ENCODE measurements at regions not wholly inside any gene's neighbourhood (a gene's known extent, or its start where the extent isn't known, plus 50 kb on each side); places are given as distances from the start of the nearest gene placed in this dataset.

DNA sequence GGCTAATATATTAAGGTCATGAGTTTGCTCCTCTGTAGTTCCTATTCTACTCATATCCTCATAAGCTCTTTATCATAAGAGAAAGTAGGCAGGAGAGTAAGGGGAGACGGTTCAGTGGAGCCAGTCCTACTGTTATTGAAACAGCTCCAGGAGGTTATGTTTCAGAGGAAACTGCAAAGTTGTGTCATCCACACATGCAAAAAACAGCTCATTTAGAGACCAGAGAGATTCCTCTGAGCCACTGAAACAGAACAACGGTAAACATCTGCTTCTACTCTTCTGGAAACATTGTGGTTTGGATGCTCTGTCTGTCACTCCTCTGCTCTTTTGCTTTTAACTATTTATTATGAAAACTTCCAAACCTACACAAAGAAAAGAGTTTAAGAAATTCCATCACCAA, 66.3 kb upstream of the PPP2R5A start:
- no peaks in the 10 kb centered on the region for H3K4me1 ChIP-seq (ENCODE audit: control insufficient read depth, insufficient read depth, low read length)
- peak in 1 of 6 donors; percentile 19 for DNase-seq (ENCODE audit: low read depth in 4 of 6, low spot score in 6 of 6)
- H3K4me3 ChIP-seq (ENCODE audit: low read depth, low read length) = no peak overlapping the region
- H3K36me3 ChIP-seq (ENCODE audit: control insufficient read depth, insufficient read depth, low read length) = no peaks in the 10 kb centered on the region
- no peaks in the 10 kb centered on the region for H3K27me3 ChIP-seq (ENCODE audit: control insufficient read depth, insufficient read depth, low read length)
- H3K9me3 ChIP-seq (ENCODE audit: control insufficient read depth, insufficient read depth, low read length) = no peaks in the 10 kb centered on the region
- 75% methylated on average over 1 of the region's 2 CpGs for whole genome bisulfite sequencing (ENCODE audit: insufficient coverage)
- no peak overlapping the region for H3K27ac ChIP-seq (ENCODE audit: low read depth, low read length)

GRCh38 chr1:212219679-212220463, 65.3 kb upstream of the PPP2R5A start:
- 90% methylated on average over 4 of the region's 8 CpGs for WGBS (ENCODE audit: insufficient coverage)
- no peaks in the 10 kb centered on the region for H3K4me1 ChIP-seq (ENCODE audit: control insufficient read depth, insufficient read depth, low read length)
- DNase-seq (ENCODE audit: low read depth in 4 of 6, low spot score in 6 of 6) = no peak
- no peak overlapping the region for H3K27ac ChIP-seq (ENCODE audit: low read depth, low read length)
- H3K36me3 ChIP-seq (ENCODE audit: control insufficient read depth, insufficient read depth, low read length) = no peaks in the 10 kb centered on the region
- no peaks in the 10 kb centered on the region for H3K9me3 ChIP-seq (ENCODE audit: control insufficient read depth, insufficient read depth, low read length)
- H3K27me3 ChIP-seq (ENCODE audit: control insufficient read depth, insufficient read depth, low read length) = no peaks in the 10 kb centered on the region
- H3K4me3 ChIP-seq (ENCODE audit: low read depth, low read length) = no peak overlapping the region

DNA sequence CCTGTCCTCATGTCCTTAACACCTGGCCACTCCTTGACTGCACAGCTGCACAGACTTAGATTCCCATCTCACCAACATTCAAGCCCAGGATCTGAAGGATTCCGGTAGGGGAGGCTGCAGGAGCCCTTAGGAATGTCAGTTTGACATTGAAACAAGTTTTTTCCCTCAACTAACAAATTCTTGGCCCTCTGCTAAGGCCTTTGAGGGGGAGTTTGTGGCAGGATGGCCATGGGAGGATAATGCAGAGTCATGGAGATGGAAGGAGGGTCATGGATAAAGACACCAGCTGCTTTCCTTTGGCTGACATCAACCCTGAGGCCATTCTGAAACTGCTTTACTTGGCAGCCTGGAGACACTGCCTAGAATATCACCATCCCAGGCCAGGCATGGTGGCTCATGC, 63.4 kb upstream of the PPP2R5A start:
- no peaks in the 10 kb centered on the region for H3K9me3 ChIP-seq (ENCODE audit: control insufficient read depth, insufficient read depth, low read length)
- no peak overlapping the region for H3K27ac ChIP-seq (ENCODE audit: low read depth, low read length)
- no peaks in the 10 kb centered on the region for H3K27me3 ChIP-seq (ENCODE audit: control insufficient read depth, insufficient read depth, low read length)
- no peak for DNase-seq (ENCODE audit: low read depth in 4 of 6, low spot score in 6 of 6)
- peaks cover 4% of the 10 kb centered on the region for H3K4me1 ChIP-seq (ENCODE audit: control insufficient read depth, insufficient read depth, low read length)
- H3K36me3 ChIP-seq (ENCODE audit: control insufficient read depth, insufficient read depth, low read length) = no peaks in the 10 kb centered on the region
- no CpG with 5 or more reads among the region's 1 CpG for WGBS (ENCODE audit: insufficient coverage)
- no peak overlapping the region for H3K4me3 ChIP-seq (ENCODE audit: low read depth, low read length)

DNA sequence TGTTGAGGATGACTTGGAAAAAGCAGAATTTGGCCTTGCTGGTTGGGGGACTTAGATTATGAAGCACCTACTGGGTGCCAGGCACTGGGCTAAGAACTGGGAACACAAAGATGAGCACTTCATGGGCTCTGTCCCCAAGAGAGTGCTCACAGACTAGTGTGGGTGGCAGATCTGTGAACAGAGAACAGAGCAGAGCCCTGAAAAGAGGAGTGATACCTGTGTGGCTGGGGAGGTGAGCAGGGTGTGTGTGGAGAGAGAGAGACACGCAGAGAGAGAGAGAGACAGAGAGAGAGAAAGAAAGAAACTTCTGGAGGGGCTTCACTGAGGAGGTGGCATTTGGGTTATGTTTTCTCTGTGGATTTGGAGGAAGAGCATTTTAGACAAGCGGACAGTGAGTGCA, 61.1 kb upstream of the PPP2R5A start:
- Histone ChIP-seq H3K4me3 (ENCODE audit: low read depth, low read length) (no peak overlapping the region), H3K27me3 (ENCODE audit: control insufficient read depth, insufficient read depth, low read length) (no peaks in the 10 kb centered on the region), H3K4me1 (ENCODE audit: control insufficient read depth, insufficient read depth, low read length) (peaks cover 4% of the 10 kb centered on the region), H3K36me3 (ENCODE audit: control insufficient read depth, insufficient read depth, low read length) (no peaks in the 10 kb centered on the region), H3K9me3 (ENCODE audit: control insufficient read depth, insufficient read depth, low read length) (no peaks in the 10 kb centered on the region), H3K27ac (ENCODE audit: low read depth, low read length) (no peak overlapping the region)
- DNase-seq (ENCODE audit: low read depth in 4 of 6, low spot score in 6 of 6) = no peak
- 95% methylated on average over 2 of the region's 2 CpGs for WGBS (ENCODE audit: insufficient coverage)

GRCh38 chr1:212225416-212225815, 59.8 kb upstream of the PPP2R5A start:
- Histone ChIP-seq H3K27me3 (ENCODE audit: control insufficient read depth, insufficient read depth, low read length) (no peaks in the 10 kb centered on the region), H3K4me3 (ENCODE audit: low read depth, low read length) (no peak overlapping the region), H3K36me3 (ENCODE audit: control insufficient read depth, insufficient read depth, low read length) (no peaks in the 10 kb centered on the region), H3K4me1 (ENCODE audit: control insufficient read depth, insufficient read depth, low read length) (peaks cover 4% of the 10 kb centered on the region), H3K27ac (ENCODE audit: low read depth, low read length) (no peak overlapping the region), H3K9me3 (ENCODE audit: control insufficient read depth, insufficient read depth, low read length) (no peaks in the 10 kb centered on the region)
- DNase-seq (ENCODE audit: low read depth in 4 of 6, low spot score in 6 of 6) = no peak
- 33% methylated on average over 1 of the region's 6 CpGs for WGBS (ENCODE audit: insufficient coverage)

DNA sequence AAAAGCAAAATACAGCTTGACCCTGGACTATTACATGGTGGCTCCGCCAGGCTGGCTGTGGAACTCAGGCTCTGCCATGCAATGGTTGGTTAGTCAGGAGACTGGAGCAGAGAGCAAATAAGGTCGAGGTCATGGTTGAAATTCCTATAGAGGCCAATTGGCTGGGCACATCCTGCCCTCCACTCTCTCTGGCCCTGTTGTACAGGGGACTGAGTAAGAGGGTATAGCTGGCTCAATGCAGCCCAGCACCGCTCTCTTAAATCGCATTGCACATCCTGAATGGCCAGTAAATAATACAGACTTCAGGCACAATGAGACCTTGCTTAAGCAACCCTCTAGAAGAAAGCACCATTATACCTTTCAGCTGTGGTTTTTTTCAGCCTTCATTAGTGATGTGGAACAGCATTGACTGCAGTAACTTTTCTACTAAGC, 59.3 kb upstream of the PPP2R5A start:
- Histone ChIP-seq H3K4me1 (ENCODE audit: control insufficient read depth, insufficient read depth, low read length) (peaks cover 4% of the 10 kb centered on the region), H3K4me3 (ENCODE audit: low read depth, low read length) (no peak overlapping the region), H3K27me3 (ENCODE audit: control insufficient read depth, insufficient read depth, low read length) (no peaks in the 10 kb centered on the region), H3K27ac (ENCODE audit: low read depth, low read length) (no peak overlapping the region), H3K9me3 (ENCODE audit: control insufficient read depth, insufficient read depth, low read length) (no peaks in the 10 kb centered on the region), H3K36me3 (ENCODE audit: control insufficient read depth, insufficient read depth, low read length) (no peaks in the 10 kb centered on the region)
- peak in 1 of 6 donors; percentile 12 for DNase-seq (ENCODE audit: low read depth in 4 of 6, low spot score in 6 of 6)
- WGBS (ENCODE audit: insufficient coverage) = 58% methylated on average over 4 of the region's 4 CpGs

GRCh38 chr1:212226467-212226866, 58.7 kb upstream of the PPP2R5A start:
- DNase-seq (ENCODE audit: low read depth in 4 of 6, low spot score in 6 of 6) = no peak
- peaks cover 4% of the 10 kb centered on the region for H3K4me1 ChIP-seq (ENCODE audit: control insufficient read depth, insufficient read depth, low read length)
- H3K4me3 ChIP-seq (ENCODE audit: low read depth, low read length) = no peak overlapping the region
- 73% methylated on average over 2 of the region's 3 CpGs for WGBS (ENCODE audit: insufficient coverage)
- no peaks in the 10 kb centered on the region for H3K27me3 ChIP-seq (ENCODE audit: control insufficient read depth, insufficient read depth, low read length)
- no peak overlapping the region for H3K27ac ChIP-seq (ENCODE audit: low read depth, low read length)
- no peaks in the 10 kb centered on the region for H3K36me3 ChIP-seq (ENCODE audit: control insufficient read depth, insufficient read depth, low read length)
- no peaks in the 10 kb centered on the region for H3K9me3 ChIP-seq (ENCODE audit: control insufficient read depth, insufficient read depth, low read length)

- no peaks in the 10 kb centered on the region for H3K27me3 ChIP-seq (ENCODE audit: control insufficient read depth, insufficient read depth, low read length)
- peaks cover 4% of the 10 kb centered on the region for H3K4me1 ChIP-seq (ENCODE audit: control insufficient read depth, insufficient read depth, low read length)
- no peaks in the 10 kb centered on the region for H3K9me3 ChIP-seq (ENCODE audit: control insufficient read depth, insufficient read depth, low read length)
- DNase-seq (ENCODE audit: low read depth in 4 of 6, low spot score in 6 of 6) = no peak
- H3K36me3 ChIP-seq (ENCODE audit: control insufficient read depth, insufficient read depth, low read length) = no peaks in the 10 kb centered on the region
- H3K4me3 ChIP-seq (ENCODE audit: low read depth, low read length) = no peak overlapping the region
- no peak overlapping the region for H3K27ac ChIP-seq (ENCODE audit: low read depth, low read length)
- WGBS (ENCODE audit: insufficient coverage) = no CpG with 5 or more reads among the region's 2 CpGs
Measured at GRCh38 chr1:212228076-212228475, 57.1 kb upstream of the PPP2R5A start.

DNA sequence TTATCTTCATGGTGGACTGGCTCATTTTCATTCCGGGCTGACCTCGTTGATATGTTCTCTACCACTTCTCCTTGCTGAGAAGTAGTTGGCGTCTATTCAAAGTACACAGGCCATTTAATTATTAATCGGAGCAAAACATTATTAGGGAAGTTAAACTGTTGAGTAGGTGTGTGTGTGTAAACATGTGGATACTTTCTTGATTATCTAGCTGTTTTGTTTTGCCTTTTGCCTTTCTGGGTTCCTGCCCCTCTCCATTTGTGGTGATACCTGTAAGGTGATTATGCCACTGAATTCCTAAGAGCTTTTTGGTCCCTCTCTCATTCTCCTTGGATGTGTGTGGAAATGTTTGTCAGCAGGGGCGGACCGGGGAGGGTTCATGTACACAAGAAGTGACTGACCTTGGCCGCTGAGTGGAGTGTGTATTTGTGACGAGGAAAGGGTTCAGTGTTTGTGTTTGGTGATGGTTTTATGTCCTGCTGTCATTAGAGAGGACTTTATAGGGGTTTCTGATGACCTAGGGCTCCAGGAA, 56.6 kb upstream of the PPP2R5A start:
- 89% methylated on average over 5 of the region's 8 CpGs for WGBS (ENCODE audit: insufficient coverage)
- Histone ChIP-seq H3K27ac (ENCODE audit: low read depth, low read length) (no peak overlapping the region), H3K9me3 (ENCODE audit: control insufficient read depth, insufficient read depth, low read length) (no peaks in the 10 kb centered on the region), H3K27me3 (ENCODE audit: control insufficient read depth, insufficient read depth, low read length) (no peaks in the 10 kb centered on the region), H3K36me3 (ENCODE audit: control insufficient read depth, insufficient read depth, low read length) (no peaks in the 10 kb centered on the region), H3K4me1 (ENCODE audit: control insufficient read depth, insufficient read depth, low read length) (peaks cover 4% of the 10 kb centered on the region), H3K4me3 (ENCODE audit: low read depth, low read length) (no peak overlapping the region)
- no peak for DNase-seq (ENCODE audit: low read depth in 4 of 6, low spot score in 6 of 6)

GRCh38 chr1:212229654-212230053, 55.6 kb upstream of the PPP2R5A start:
- Histone ChIP-seq H3K4me1 (ENCODE audit: control insufficient read depth, insufficient read depth, low read length) (peaks cover 4% of the 10 kb centered on the region), H3K27me3 (ENCODE audit: control insufficient read depth, insufficient read depth, low read length) (no peaks in the 10 kb centered on the region), H3K27ac (ENCODE audit: low read depth, low read length) (no peak overlapping the region), H3K36me3 (ENCODE audit: control insufficient read depth, insufficient read depth, low read length) (no peaks in the 10 kb centered on the region), H3K4me3 (ENCODE audit: low read depth, low read length) (no peak overlapping the region), H3K9me3 (ENCODE audit: control insufficient read depth, insufficient read depth, low read length) (no peaks in the 10 kb centered on the region)
- WGBS (ENCODE audit: insufficient coverage) = 91% methylated on average over 2 of the region's 2 CpGs
- no peak for DNase-seq (ENCODE audit: low read depth in 4 of 6, low spot score in 6 of 6)

Data from spinal cord (tissue), 9 donors.